ENCODE measurements at regions not wholly inside any gene's neighbourhood (a gene's known extent, or its start where the extent isn't known, plus 50 kb on each side); places are given as distances from the start of the nearest gene placed in this dataset.

DNA sequence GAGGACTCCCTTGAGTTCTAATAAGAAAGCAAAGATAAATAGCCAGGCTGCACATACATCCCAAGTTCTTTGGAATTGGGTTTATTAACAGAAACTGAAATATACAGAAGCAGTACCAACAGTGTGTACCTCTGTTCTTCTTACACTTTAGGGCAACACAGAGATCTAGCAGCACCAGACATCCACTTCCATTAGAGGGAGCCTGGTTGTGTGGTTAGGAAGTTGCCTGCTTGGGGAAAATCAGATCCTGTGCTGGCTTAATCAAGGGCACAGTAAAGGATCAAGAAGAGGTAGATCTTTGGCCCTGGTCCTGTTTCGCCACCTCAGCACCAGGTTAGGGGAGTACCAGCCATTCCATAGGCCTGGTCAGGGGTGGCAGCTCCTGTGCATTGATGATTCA lies 231.1 kb upstream of the ARHGAP24 start:
- TF ChIP-seq EZH2 (IDR thresholded peaks at IDR 0.05; ENCODE audit: borderline replicate concordance, low read length): no peak
- TF ChIP-seq, protein P1, sequence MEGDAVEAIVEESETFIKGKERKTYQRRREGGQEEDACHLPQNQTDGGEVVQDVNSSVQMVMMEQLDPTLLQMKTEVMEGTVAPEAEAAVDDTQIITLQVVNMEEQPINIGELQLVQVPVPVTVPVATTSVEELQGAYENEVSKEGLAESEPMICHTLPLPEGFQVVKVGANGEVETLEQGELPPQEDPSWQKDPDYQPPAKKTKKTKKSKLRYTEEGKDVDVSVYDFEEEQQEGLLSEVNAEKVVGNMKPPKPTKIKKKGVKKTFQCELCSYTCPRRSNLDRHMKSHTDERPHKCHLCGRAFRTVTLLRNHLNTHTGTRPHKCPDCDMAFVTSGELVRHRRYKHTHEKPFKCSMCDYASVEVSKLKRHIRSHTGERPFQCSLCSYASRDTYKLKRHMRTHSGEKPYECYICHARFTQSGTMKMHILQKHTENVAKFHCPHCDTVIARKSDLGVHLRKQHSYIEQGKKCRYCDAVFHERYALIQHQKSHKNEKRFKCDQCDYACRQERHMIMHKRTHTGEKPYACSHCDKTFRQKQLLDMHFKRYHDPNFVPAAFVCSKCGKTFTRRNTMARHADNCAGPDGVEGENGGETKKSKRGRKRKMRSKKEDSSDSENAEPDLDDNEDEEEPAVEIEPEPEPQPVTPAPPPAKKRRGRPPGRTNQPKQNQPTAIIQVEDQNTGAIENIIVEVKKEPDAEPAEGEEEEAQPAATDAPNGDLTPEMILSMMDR (IDR thresholded peaks at IDR 0.05; ENCODE audit: low read length): 0 out of 2 replicates have a peak, but pooled peaks have one; percentile 9
